Neural cell (in vitro differentiated cells): ENCODE measurements at regions not wholly inside any gene's neighbourhood (a gene's known extent, or its start where the extent isn't known, plus 50 kb on each side); places are given as distances from the start of the nearest gene placed in this dataset.

ENCODE experiments used
- H2AFZ ChIP-seq: fragments of 200-600, 300-800 bp; sonication (generic), shearing (Covaris generic); 2 replicates; pipeline ENCODE4 v1.6.0; 2014; ENCODE audit warnings: low read depth, mild to moderate bottlenecking, antibody characterized with exemption, low read length, moderate library complexity
- H3F3A ChIP-seq: fragments of 200-600 bp; shearing (Covaris generic); 2 replicates; pipeline ENCODE4 v1.6.1; 2016; ENCODE audit warnings: mild to moderate bottlenecking, moderate library complexity, mixed read lengths, antibody characterized with exemption, low read length; ENCODE audit not compliant: insufficient read depth, poor library complexity, severe bottlenecking
- H3K27ac ChIP-seq: fragments of 200-600, 300-800 bp; sonication (generic), shearing (Covaris generic); 2 replicates; pipeline ENCODE4 v1.5.1; 2014; ENCODE audit warnings: mild to moderate bottlenecking, low read length, moderate library complexity
- H3K27me3 ChIP-seq: fragments of 300-800, 200-600 bp; sonication (generic), shearing (Covaris generic); 2 replicates; pipeline ENCODE4 v1.6.0; 2014; ENCODE audit warnings: mild to moderate bottlenecking, low read depth, low read length, moderate library complexity; ENCODE audit not compliant: insufficient read depth
- H3K36me3 ChIP-seq: fragments of 300-800, 200-600 bp; sonication (generic), shearing (Covaris generic); 2 replicates; pipeline ENCODE4 v1.5.1; 2014; ENCODE audit warnings: mild to moderate bottlenecking, antibody characterized with exemption, low read length, moderate library complexity; ENCODE audit not compliant: insufficient read depth
- H3K4me2 ChIP-seq: fragments of 300-800, 200-600 bp; sonication (generic), shearing (Covaris generic); 2 replicates; pipeline ENCODE4 v1.6.0; 2014; ENCODE audit warnings: mild to moderate bottlenecking, low read length
- H3K4me3 ChIP-seq: fragments of 300-800, 200-600 bp; sonication (generic), shearing (Covaris generic); 2 replicates; pipeline ENCODE4 v1.5.1; 2014; ENCODE audit warnings: mild to moderate bottlenecking, low read length, moderate library complexity
- H3K79me2 ChIP-seq: fragments of 200-600 bp; shearing (Covaris generic); replicated peaks from 2 replicates; pipeline ENCODE4 v1.6.0; 2014; ENCODE audit warnings: mild to moderate bottlenecking, low read length, moderate library complexity; ENCODE audit not compliant: insufficient read depth
- H3K9ac ChIP-seq: fragments of 300-800, 200-600 bp; sonication (generic), shearing (Covaris generic); 2 replicates; pipeline ENCODE4 v1.6.1; 2016; ENCODE audit warnings: mild to moderate bottlenecking, low read length, mixed read lengths
- H3K9me2 ChIP-seq: fragments of 200-600 bp; shearing (Covaris generic); 2 replicates; pipeline ENCODE4 v1.6.1; 2016; ENCODE audit warnings: mild to moderate bottlenecking, low read length, mixed read lengths; ENCODE audit not compliant: insufficient read depth
- H3K9me3 ChIP-seq: fragments of 200-600, 300-800 bp; sonication (generic), shearing (Covaris generic); 2 replicates; pipeline ENCODE4 v1.6.1; 2016; ENCODE audit warnings: mild to moderate bottlenecking, mixed run types, low read length, moderate library complexity, mixed read lengths
- H4K20me1 ChIP-seq: fragments of 200-600 bp; shearing (Covaris generic); 2 replicates; pipeline ENCODE4 v1.6.1; 2016; ENCODE audit warnings: mild to moderate bottlenecking, mixed run types; ENCODE audit not compliant: insufficient read depth
- EZH2 ChIP-seq: fragments of 200-600, 300-800 bp; shearing (Covaris generic), sonication (generic); IDR thresholded peaks from 2 replicates; pipeline ENCODE4 v1.6.1; 2014; ENCODE audit warnings: antibody characterized with exemption, low read length, borderline replicate concordance, mild to moderate bottlenecking; ENCODE audit not compliant: insufficient read depth, poor library complexity, severe bottlenecking
- POLR2AphosphoS5 ChIP-seq: IDR thresholded peaks from 2 replicates; pipeline ENCODE4 v1.6.1; 2012
- RAD21 ChIP-seq: fragments of 450-650 bp; conservative IDR thresholded peaks from 2 replicates; pipeline ENCODE4 v1.6.1; 2014; ENCODE audit warnings: antibody characterized with exemption, mild to moderate bottlenecking, moderate library complexity
- SMC3 ChIP-seq: fragments of 450-650 bp; conservative IDR thresholded peaks from 2 replicates; pipeline ENCODE4 v1.6.1; 2014; ENCODE audit warnings: antibody characterized with exemption, mild to moderate bottlenecking, moderate library complexity; ENCODE audit not compliant: poor library complexity
- TAF1 ChIP-seq: IDR thresholded peaks from 2 replicates; pipeline ENCODE4 v1.6.1; 2012; ENCODE audit warnings: low read depth
- TF ChIP-seq, protein P1 (sequence below): IDR thresholded peaks from 2 replicates; pipeline ENCODE4 v1.6.1; 2012; ENCODE audit warnings: borderline replicate concordance
- TF ChIP-seq, protein P2 (sequence below): fragments of 450-650 bp; IDR thresholded peaks from 2 replicates; pipeline ENCODE4 v1.5.1; 2014; ENCODE audit warnings: antibody characterized with exemption, mild to moderate bottlenecking, moderate library complexity; ENCODE audit not compliant: poor library complexity, severe bottlenecking

- H3K4me3 ChIP-seq, result no peak overlapping the region
- no peaks in the 10 kb centered on the region for H3K27me3 ChIP-seq
- H3K36me3 ChIP-seq, result no peaks in the 10 kb centered on the region
- no peaks in the 10 kb centered on the region for H4K20me1 ChIP-seq
- H3F3A ChIP-seq, result no peaks in the 10 kb centered on the region
- H3K27ac ChIP-seq, result no peak overlapping the region
- TF ChIP-seq SMC3 (no peak), RAD21 (no peak), TAF1 (no peak), EZH2 (no peak)
- TF ChIP-seq, protein P1, sequence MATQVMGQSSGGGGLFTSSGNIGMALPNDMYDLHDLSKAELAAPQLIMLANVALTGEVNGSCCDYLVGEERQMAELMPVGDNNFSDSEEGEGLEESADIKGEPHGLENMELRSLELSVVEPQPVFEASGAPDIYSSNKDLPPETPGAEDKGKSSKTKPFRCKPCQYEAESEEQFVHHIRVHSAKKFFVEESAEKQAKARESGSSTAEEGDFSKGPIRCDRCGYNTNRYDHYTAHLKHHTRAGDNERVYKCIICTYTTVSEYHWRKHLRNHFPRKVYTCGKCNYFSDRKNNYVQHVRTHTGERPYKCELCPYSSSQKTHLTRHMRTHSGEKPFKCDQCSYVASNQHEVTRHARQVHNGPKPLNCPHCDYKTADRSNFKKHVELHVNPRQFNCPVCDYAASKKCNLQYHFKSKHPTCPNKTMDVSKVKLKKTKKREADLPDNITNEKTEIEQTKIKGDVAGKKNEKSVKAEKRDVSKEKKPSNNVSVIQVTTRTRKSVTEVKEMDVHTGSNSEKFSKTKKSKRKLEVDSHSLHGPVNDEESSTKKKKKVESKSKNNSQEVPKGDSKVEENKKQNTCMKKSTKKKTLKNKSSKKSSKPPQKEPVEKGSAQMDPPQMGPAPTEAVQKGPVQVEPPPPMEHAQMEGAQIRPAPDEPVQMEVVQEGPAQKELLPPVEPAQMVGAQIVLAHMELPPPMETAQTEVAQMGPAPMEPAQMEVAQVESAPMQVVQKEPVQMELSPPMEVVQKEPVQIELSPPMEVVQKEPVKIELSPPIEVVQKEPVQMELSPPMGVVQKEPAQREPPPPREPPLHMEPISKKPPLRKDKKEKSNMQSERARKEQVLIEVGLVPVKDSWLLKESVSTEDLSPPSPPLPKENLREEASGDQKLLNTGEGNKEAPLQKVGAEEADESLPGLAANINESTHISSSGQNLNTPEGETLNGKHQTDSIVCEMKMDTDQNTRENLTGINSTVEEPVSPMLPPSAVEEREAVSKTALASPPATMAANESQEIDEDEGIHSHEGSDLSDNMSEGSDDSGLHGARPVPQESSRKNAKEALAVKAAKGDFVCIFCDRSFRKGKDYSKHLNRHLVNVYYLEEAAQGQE, result no peak
- TF ChIP-seq, protein P2, sequence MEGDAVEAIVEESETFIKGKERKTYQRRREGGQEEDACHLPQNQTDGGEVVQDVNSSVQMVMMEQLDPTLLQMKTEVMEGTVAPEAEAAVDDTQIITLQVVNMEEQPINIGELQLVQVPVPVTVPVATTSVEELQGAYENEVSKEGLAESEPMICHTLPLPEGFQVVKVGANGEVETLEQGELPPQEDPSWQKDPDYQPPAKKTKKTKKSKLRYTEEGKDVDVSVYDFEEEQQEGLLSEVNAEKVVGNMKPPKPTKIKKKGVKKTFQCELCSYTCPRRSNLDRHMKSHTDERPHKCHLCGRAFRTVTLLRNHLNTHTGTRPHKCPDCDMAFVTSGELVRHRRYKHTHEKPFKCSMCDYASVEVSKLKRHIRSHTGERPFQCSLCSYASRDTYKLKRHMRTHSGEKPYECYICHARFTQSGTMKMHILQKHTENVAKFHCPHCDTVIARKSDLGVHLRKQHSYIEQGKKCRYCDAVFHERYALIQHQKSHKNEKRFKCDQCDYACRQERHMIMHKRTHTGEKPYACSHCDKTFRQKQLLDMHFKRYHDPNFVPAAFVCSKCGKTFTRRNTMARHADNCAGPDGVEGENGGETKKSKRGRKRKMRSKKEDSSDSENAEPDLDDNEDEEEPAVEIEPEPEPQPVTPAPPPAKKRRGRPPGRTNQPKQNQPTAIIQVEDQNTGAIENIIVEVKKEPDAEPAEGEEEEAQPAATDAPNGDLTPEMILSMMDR, result no peak
- H3K79me2 ChIP-seq, result no peaks in the 10 kb centered on the region
- H3K9ac ChIP-seq, result no peak overlapping the region
- H3K9me2 ChIP-seq, result no peaks in the 10 kb centered on the region
- no peak overlapping the region for H3K4me2 ChIP-seq
- no peaks in the 10 kb centered on the region for H3K9me3 ChIP-seq
- no peak overlapping the region for H2AFZ ChIP-seq
These were observed 391.7 kb upstream of the OR4E1 start for GRCh38 chr14:22065347-22065746.

DNA sequence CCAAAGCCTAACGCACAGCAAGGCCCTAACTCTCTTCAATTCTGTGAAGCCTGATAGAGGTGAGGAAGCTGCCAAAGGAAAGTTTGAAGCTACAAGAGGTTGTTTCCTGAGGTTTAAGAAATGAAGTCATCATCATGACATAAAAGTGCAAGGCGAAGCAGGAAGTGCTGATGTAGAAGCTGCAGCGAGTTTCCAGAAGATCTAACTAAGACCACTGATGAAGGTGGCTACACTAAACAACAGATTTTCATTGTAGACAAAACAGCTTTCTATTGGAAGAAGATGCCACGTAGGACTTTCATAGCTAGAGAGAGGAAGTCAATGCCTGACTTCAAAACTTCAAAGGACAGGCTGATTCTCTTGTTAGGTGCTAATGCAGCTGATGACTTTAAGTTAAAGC, 385.6 kb upstream of the OR4E1 start:
- Histone ChIP-seq H3K36me3 (no peaks in the 10 kb centered on the region), H3K4me2 (no peak overlapping the region), H3K4me3 (no peak overlapping the region), H2AFZ (no peak overlapping the region), H3K79me2 (no peaks in the 10 kb centered on the region), H3K27ac (no peak overlapping the region), H3K9ac (no peak overlapping the region), H3K9me3 (no peaks in the 10 kb centered on the region), H3F3A (no peaks in the 10 kb centered on the region), H3K9me2 (no peaks in the 10 kb centered on the region), H4K20me1 (no peaks in the 10 kb centered on the region), H3K27me3 (no peaks in the 10 kb centered on the region)
- TF ChIP-seq SMC3 (no peak), POLR2AphosphoS5 (no peak), TAF1 (no peak), RAD21 (no peak)
- TF ChIP-seq, protein P2, result no peak
- TF ChIP-seq, protein P1, result no peak
